BLaER1 (cell line): ENCODE measurements at regions not wholly inside any gene's neighbourhood (a gene's known extent, or its start where the extent isn't known, plus 50 kb on each side); places are given as distances from the start of the nearest gene placed in this dataset.

Experiments used
- H3K27ac ChIP-seq: shearing (Covaris generic); formaldehyde crosslinking; 2 replicates; pipeline ENCODE4 v1.8.1; 2022
- H3K27me3 ChIP-seq: shearing (Covaris generic); formaldehyde crosslinking; 2 replicates; pipeline ENCODE4 v1.8.1; 2022
- H3K36me3 ChIP-seq: shearing (Covaris generic); formaldehyde crosslinking; 2 replicates; pipeline ENCODE4 v1.8.1; 2022
- H3K4me1 ChIP-seq: shearing (Covaris generic); formaldehyde crosslinking; 2 replicates; pipeline ENCODE4 v1.8.1; 2022
- H3K4me2 ChIP-seq: shearing (Covaris generic); formaldehyde crosslinking; 2 replicates; pipeline ENCODE4 v1.8.1; 2022
- H3K4me3 ChIP-seq: shearing (Covaris generic); formaldehyde crosslinking; 2 replicates; pipeline ENCODE4 v1.8.1; 2022
- H3K9ac ChIP-seq: shearing (Covaris generic); formaldehyde crosslinking; 2 replicates; pipeline ENCODE4 v1.8.1; 2022
- H3K9me3 ChIP-seq: shearing (Covaris generic); formaldehyde crosslinking; 2 replicates; pipeline ENCODE4 v1.8.1; 2022
- H4K20me1 ChIP-seq: shearing (Covaris generic); formaldehyde crosslinking; 2 replicates; pipeline ENCODE4 v1.8.1; 2022
- Cebpa-rat ChIP-seq: shearing (Covaris generic); IDR thresholded peaks from 2 replicates; pipeline ENCODE4 v1.8.1; 2022

- TF ChIP-seq Cebpa-rat: no peak
- no peak overlapping the region for H3K27ac ChIP-seq
- no peak overlapping the region for H3K4me2 ChIP-seq
- no peaks in the 10 kb centered on the region for H3K36me3 ChIP-seq
- H4K20me1 ChIP-seq: no peaks in the 10 kb centered on the region
- H3K4me3 ChIP-seq: no peak overlapping the region
- H3K9me3 ChIP-seq: no peaks in the 10 kb centered on the region
- 0 out of 2 replicates have a peak, but pooled peaks cover 4% of the 10 kb centered on the region for H3K4me1 ChIP-seq
- H3K27me3 ChIP-seq: no peaks in the 10 kb centered on the region
- no peak overlapping the region for H3K9ac ChIP-seq
Observed at GRCh38 chr5:117856713-117857112, 1131.6 kb downstream of the DTWD2 start.

GRCh38 chr5:117837786-117838185, 1150.6 kb downstream of the DTWD2 start:
- Histone ChIP-seq H3K9ac (no peak overlapping the region), H3K4me2 (no peak overlapping the region), H3K27me3 (no peaks in the 10 kb centered on the region), H4K20me1 (no peaks in the 10 kb centered on the region), H3K9me3 (no peaks in the 10 kb centered on the region), H3K4me1 (no peaks in the 10 kb centered on the region), H3K4me3 (no peak overlapping the region), H3K36me3 (no peaks in the 10 kb centered on the region), H3K27ac (no peak overlapping the region)
- no peak for TF ChIP-seq Cebpa-rat

GRCh38 chr5:117833691-117834090, 1154.7 kb downstream of the DTWD2 start:
- Histone ChIP-seq H3K27ac (no peak overlapping the region), H3K36me3 (no peaks in the 10 kb centered on the region), H3K4me2 (no peak overlapping the region), H3K4me3 (no peak overlapping the region), H3K27me3 (no peaks in the 10 kb centered on the region), H3K9me3 (no peaks in the 10 kb centered on the region), H4K20me1 (no peaks in the 10 kb centered on the region), H3K4me1 (no peaks in the 10 kb centered on the region), H3K9ac (no peak overlapping the region)
- no peak for TF ChIP-seq Cebpa-rat

- no peak overlapping the region for H3K27ac ChIP-seq
- H3K27me3 ChIP-seq: no peaks in the 10 kb centered on the region
- peaks cover 6% of the 10 kb centered on the region; the same call in 1 of the 2 replicates for H3K9me3 ChIP-seq
- no peaks in the 10 kb centered on the region for H3K36me3 ChIP-seq
- no peak overlapping the region for H3K9ac ChIP-seq
- H3K4me1 ChIP-seq: no peaks in the 10 kb centered on the region
- H4K20me1 ChIP-seq: no peaks in the 10 kb centered on the region
- no peak for TF ChIP-seq Cebpa-rat
- no peak overlapping the region for H3K4me2 ChIP-seq
- H3K4me3 ChIP-seq: no peak overlapping the region
Observed at GRCh38 chr5:117829646-117830045, 1158.7 kb downstream of the DTWD2 start.

GRCh38 chr5:117813850-117814249, 1174.5 kb downstream of the DTWD2 start:
- Histone ChIP-seq H3K36me3 (no peaks in the 10 kb centered on the region), H3K4me1 (no peaks in the 10 kb centered on the region), H3K27ac (no peak overlapping the region), H4K20me1 (no peaks in the 10 kb centered on the region), H3K4me2 (no peak overlapping the region), H3K9me3 (no peaks in the 10 kb centered on the region), H3K9ac (no peak overlapping the region), H3K27me3 (no peaks in the 10 kb centered on the region), H3K4me3 (no peak overlapping the region)
- TF ChIP-seq Cebpa-rat: no peak

- H4K20me1 ChIP-seq: no peaks in the 10 kb centered on the region
- TF ChIP-seq Cebpa-rat: no peak
- H3K4me3 ChIP-seq: no peak overlapping the region
- H3K36me3 ChIP-seq: no peaks in the 10 kb centered on the region
- no peaks in the 10 kb centered on the region for H3K27me3 ChIP-seq
- H3K27ac ChIP-seq: no peak overlapping the region
- H3K9me3 ChIP-seq: no peaks in the 10 kb centered on the region
- no peak overlapping the region for H3K4me2 ChIP-seq
- H3K4me1 ChIP-seq: no peaks in the 10 kb centered on the region
- H3K9ac ChIP-seq: no peak overlapping the region
Observed at GRCh38 chr5:117812861-117813260, 1175.5 kb downstream of the DTWD2 start.

- H3K4me3 ChIP-seq: no peak overlapping the region
- no peak overlapping the region for H3K27ac ChIP-seq
- no peak overlapping the region for H3K9ac ChIP-seq
Observed at GRCh38 chr5:117809251-117809650, 1179.1 kb downstream of the DTWD2 start.

GRCh38 chr5:117805058-117805457, 1183.3 kb downstream of the DTWD2 start:
- H3K4me2 ChIP-seq: no peak overlapping the region
- no peaks in the 10 kb centered on the region for H3K4me1 ChIP-seq
- TF ChIP-seq Cebpa-rat: no peak
- no peak overlapping the region for H3K27ac ChIP-seq
- no peaks in the 10 kb centered on the region for H3K9me3 ChIP-seq
- H3K4me3 ChIP-seq: no peak overlapping the region
- no peaks in the 10 kb centered on the region for H3K36me3 ChIP-seq
- no peak overlapping the region for H3K9ac ChIP-seq
- no peaks in the 10 kb centered on the region for H4K20me1 ChIP-seq
- no peaks in the 10 kb centered on the region for H3K27me3 ChIP-seq

More at GRCh38 chr5:117809251-117809650, 1179.1 kb downstream of the DTWD2 start:
- no peak for TF ChIP-seq Cebpa-rat
- Histone ChIP-seq H3K4me1 (no peaks in the 10 kb centered on the region), H3K27me3 (no peaks in the 10 kb centered on the region), H4K20me1 (no peaks in the 10 kb centered on the region), H3K36me3 (no peaks in the 10 kb centered on the region), H3K9me3 (no peaks in the 10 kb centered on the region), H3K4me2 (no peak overlapping the region)

- H3K27me3 ChIP-seq: no peaks in the 10 kb centered on the region
- H3K4me2 ChIP-seq: no peak overlapping the region
- no peaks in the 10 kb centered on the region for H3K4me1 ChIP-seq
- H3K27ac ChIP-seq: no peak overlapping the region
- no peaks in the 10 kb centered on the region for H3K36me3 ChIP-seq
- no peaks in the 10 kb centered on the region for H4K20me1 ChIP-seq
- TF ChIP-seq Cebpa-rat: no peak
- no peak overlapping the region for H3K9ac ChIP-seq
- H3K4me3 ChIP-seq: no peak overlapping the region
- no peaks in the 10 kb centered on the region for H3K9me3 ChIP-seq
Observed at GRCh38 chr5:117803533-117803932, 1184.8 kb downstream of the DTWD2 start.

- no peaks in the 10 kb centered on the region for H3K36me3 ChIP-seq
- no peak for TF ChIP-seq Cebpa-rat
- no peak overlapping the region for H3K4me3 ChIP-seq
- no peaks in the 10 kb centered on the region for H3K9me3 ChIP-seq
- no peaks in the 10 kb centered on the region for H3K4me1 ChIP-seq
- no peak overlapping the region for H3K4me2 ChIP-seq
- no peak overlapping the region for H3K27ac ChIP-seq
- H3K9ac ChIP-seq: no peak overlapping the region
- H4K20me1 ChIP-seq: no peaks in the 10 kb centered on the region
- no peaks in the 10 kb centered on the region for H3K27me3 ChIP-seq
Observed at GRCh38 chr5:117801583-117801982, 1186.8 kb downstream of the DTWD2 start.

GRCh38 chr5:117800261-117800660, 1188.1 kb downstream of the DTWD2 start:
- no peak for TF ChIP-seq Cebpa-rat
- Histone ChIP-seq H3K9ac (no peak overlapping the region), H3K4me1 (no peaks in the 10 kb centered on the region), H3K36me3 (no peaks in the 10 kb centered on the region), H3K4me2 (no peak overlapping the region), H3K9me3 (no peaks in the 10 kb centered on the region), H4K20me1 (no peaks in the 10 kb centered on the region), H3K27me3 (no peaks in the 10 kb centered on the region), H3K4me3 (no peak overlapping the region), H3K27ac (no peak overlapping the region)
